ENCODE measurements at regions not wholly inside any gene's neighbourhood (a gene's known extent, or its start where the extent isn't known, plus 50 kb on each side); places are given as distances from the start of the nearest gene placed in this dataset.

DNA sequence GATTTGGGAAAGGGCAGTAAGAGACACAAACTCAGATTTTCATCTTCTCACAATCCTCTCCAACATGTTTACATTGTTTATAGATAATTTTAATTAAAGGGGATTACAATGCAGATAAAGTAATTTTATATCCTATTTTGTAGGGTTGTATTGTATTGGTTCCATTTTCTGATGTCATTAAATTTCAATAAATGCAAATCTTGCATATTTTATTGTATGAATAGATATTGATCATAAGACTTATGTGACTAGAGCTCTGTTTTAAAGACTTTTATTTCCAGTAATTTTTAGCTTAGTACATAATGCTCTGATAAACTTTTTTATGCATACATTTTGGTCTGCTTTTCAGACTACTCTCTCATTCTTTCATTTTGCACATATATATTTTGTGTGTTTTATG lies 819.6 kb downstream of the TSN start:
- no peak for ATAC-seq

DNA sequence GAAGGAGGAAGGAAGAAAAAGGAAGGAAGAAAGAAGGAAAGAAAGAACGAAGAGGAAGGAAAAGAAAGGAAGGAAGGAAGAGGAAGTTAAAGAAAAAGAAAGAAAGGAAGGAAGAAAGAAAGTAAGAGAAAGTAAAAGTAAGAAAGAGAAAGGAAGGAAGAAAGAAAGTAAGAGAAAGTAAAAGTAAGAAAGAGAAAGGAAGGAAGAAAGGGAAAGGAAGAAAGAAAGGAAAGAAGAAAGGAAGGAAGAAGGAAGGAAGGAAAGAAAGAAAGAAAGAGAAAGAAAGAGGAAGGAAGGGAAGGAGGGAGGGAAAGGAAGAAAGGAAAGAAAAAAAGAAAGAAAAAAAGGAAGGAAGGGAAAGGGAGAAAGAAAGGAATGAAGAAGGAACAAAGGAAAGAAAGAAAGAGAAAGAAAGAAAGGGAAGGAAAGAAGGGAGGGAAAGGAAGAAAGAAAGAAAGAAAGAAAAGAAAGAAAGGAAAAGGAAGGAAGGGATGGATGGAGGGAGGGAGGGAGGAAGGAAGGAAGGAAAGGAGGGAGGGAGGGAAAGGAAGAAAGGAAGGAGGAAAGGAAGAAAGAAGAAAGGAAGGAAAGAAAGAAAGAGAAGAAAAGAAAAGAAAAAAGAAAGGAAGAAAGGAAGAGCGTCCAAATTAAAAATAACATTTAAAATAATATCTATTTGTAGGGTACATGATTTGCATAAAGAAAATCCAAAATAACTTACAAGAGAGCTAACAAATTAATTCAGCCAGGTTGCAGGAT lies 827.9 kb downstream of the TSN start:
- ATAC-seq, result no peak

DNA sequence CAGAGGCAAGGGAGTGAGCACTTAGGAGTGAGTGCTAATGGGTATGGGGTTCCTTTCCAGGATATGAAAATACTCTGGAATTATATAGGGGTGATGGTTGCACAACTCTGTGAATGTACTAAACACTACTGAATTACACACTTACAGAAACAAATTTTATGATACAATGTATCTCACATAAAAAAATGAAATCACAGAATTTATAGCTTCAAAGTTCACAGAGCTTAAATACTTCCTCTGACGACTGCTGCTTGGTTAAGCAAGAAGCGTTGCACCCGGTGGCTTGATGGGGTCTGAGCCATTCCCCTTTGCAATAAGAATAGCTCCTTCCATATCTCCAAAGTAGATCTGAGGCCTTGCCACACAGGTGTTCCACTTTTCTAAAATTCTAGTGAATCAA lies 835.1 kb downstream of the TSN start:
- ATAC-seq, result no peak

DNA sequence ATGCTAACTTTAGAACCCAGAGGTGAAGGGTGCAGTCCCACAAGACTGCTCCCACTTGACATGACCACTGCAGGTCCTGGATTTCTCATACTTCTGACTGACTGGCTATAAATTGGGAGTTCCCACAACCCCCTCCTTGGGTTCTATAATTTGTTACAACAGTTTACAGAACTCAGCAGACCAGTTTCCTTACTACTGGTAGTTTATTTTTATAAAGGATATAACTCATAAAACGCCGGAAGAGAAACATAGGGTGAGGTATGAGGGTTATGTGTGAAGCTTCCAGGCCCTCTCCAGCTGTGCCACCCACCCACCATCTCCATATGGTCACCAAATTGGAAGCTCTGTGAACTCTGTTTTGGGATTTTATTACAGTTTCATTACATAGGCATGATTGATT lies 839.6 kb downstream of the TSN start:
- no peak for ATAC-seq

DNA sequence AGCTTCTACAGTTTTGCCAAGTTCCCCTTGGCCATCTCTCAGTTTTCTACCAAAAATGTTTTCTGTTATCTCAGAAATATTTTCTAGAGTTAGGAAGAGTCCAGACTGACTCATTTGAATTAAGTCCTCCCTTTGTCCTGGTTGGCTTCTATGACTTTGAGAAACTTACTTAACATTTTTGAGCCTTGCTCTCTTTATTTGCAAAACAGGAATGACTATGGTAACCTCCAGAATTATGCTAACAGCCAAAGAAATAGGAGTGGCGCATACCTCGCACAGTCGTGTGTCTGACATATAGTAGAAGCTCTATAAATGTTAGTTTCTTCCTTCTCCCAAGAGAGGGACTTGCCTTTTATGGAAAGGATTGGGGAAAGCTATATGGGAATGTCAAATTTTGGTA lies 841.1 kb downstream of the TSN start:
- ATAC-seq, result no peak

DNA sequence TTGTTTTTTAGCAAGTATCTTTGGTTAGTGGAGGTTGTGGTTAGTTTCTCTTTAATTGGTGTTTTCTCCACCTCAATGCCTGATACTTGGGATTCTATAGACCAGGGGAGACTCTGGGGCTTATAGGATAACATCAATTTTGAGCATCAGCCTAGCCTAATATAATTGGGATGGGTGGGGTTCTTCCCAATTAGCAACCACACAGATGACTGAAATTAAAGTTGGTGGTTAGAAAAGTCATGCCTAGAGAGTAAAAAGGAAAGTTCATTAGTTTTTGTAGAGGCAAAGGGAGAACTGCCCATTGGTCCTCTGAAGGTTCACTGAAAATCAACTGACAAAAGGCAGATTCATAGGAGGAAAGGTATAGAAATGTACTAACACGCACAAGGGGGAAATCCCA lies 843.3 kb downstream of the TSN start:
- ATAC-seq, result no peak

DNA sequence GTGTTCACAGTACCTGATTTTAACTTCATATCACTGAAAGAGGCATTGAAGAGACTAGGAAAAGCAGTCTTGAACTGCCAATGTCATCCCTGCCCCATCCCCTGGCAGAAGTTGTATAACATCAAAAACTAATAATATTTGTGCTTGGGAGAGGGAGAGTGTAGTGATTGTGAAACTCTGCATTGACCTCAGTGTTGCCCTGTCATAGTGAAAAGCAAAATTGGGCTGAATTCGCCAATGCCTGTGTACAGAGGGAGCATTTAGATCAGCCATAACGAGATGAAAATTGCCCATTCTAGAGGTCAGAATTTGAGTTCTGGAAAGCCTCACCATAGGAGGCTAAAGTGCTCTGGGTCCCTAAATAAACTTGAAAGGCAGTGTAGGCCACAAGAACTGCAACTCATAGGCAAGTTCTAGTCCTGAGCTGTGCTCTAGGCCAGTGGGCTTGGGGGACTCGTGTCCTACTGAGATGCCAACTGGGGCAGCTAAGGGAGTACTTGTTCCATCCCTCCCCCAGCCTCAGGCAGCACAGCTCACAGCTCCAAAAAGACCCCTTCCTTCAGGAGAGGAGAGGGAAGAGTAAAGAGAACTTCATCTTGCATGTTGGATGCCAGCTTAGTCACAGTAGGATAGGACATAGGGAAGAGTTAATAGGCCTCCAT lies 855.6 kb downstream of the TSN start:
- ATAC-seq, result no peak

DNA sequence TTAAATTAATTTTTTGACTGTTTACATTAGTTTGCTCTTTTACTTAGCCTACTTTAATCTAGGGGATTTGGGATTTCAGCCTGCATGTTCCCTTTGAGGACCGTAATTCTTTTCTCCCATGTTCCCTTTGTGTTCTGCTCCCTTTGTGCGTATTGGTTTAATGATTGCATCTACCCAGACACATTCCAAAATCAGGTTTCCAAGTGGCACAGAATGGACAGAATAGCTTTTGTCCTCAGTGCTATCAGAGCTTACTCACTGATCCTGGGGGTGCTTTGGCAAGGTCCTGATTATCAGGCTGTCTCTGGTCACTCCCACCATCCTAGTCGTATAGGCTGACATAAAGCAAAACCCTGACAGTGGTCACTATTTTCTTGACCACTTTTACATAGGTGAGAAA lies 867.5 kb downstream of the TSN start:
- no peak for ATAC-seq

DNA sequence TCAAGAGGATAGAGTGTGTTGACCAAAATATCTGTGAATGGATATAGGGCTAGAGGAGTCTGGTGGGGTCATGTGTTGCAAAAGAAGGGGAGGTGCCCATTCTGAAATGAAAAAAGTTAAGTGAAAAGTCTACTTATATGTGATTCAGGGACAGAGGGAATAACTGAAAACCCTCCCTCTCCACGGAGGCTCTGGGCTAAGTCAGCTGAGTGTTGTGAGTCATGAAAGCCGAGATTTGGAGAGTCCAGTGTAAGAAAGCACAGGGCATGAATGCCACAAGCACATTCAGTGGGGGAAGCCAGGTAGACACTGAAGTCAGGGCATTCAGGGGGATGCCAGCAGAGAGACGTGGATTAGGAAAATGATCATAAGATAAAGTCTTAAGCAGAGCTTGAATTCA lies 871.9 kb downstream of the TSN start:
- ATAC-seq, result no peak

DNA sequence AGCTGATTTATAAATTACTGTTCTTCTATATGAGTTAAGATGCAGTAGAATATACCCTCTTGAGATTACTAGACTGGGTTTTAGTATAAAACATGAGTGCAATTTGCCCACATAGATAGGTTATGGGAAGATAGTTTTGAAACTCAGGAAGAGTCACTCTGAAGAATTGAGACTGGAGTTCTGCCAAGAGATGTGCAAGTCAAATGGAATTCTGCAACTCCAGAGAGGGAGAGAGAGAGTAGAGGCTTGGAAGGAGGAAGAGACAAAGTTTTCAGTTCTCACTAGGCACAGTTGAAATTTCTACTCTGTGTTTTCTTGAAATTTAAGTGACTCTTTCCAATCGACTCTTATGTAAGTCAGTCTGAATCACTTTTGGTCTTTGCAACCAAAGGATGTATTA lies 878.8 kb downstream of the TSN start:
- ATAC-seq, result no peak

DNA sequence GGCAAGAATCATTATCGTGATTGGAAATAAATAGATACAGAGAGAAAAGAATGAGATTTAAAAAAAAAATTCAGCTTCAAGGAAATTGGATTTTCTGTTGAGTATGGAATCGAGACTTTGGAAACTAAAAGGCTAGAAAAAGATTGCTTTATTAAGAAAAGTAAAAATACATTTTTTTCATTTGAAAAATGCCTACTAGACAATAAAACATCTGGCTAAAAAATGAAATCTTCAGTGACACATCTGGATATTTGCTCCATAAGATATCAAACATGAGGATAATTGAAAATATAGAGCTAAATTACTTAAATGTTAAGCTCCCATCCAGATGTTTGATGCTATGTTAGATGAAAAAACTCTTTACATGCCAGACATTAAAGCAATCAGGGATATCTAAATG lies 879.5 kb downstream of the TSN start:
- ATAC-seq, result no peak

DNA sequence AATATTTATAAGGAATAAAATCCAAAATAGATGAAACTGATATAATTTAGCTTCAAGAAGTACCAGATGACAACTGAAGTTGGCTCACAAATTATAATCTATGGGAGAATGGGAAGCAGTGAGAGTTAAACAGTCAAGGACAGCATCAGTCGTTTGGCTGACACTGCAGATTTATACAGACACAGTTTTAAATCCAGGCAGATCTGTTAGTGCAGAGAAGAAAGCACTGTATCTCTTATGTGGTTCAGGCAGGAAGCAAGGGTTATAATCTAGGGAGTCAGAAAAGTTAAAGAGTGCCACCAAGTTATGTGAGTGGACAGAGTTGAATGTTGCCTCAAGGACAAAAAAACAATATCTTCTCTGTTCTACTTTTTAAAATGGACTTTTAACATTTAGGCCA lies 880.2 kb downstream of the TSN start:
- ATAC-seq, result no peak

DNA sequence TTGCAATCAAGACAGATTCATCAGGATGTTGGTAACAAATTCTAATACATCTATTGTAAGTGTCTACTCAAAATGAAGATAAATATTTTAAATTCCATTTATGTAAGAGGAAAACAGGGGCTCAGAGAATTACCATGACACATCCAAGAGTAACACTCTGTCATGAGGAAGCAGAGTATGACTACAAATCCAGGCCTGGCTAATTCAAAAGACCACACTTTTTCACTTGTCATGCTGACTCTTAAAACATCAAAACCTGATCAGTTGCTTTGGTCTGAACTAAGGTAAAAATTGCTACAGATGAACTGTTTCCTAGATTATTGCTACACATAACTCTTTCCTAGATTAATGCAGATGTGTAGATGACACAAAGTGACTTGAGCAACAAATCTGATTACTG lies 880.6 kb downstream of the TSN start:
- ATAC-seq, result no peak

DNA sequence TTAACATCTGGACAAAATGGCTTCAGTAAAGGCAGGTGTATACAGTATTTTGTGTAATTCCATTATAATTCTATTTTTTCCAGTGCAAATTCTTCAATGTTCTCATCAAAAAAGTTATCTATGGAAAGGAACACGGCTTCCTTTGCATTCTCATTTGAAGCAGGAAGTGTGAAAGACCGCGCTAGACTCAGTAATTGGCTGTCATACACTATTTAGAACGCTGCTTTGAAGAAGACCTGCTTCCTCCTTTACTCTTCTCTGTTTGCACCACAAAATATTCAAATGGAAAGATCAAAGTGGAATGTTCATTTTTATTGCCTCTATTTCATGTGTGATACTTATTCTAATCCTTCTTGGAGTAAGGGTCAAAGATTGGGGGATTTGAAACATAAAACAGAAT lies 883.7 kb downstream of the TSN start:
- ATAC-seq, result no peak

DNA sequence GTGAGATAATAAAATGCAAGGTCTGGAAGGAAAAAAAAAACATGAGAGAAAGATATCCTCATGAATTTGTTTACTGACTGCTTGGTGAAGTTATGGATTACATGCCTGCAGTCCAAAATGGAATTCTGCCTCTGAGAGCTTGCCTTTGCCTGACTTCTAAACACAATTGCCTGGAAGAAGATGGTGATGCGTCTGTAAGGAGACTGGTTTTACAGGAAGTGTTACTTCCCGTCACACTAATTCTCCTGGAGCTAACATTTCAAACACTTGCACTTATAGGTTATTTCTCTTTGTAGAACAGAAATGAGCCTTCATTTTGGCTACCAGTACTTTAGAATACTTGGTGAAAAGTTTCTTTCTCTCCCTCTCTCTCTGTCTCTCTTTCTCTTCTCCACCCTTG lies 884.3 kb downstream of the TSN start:
- no peak for ATAC-seq

DNA sequence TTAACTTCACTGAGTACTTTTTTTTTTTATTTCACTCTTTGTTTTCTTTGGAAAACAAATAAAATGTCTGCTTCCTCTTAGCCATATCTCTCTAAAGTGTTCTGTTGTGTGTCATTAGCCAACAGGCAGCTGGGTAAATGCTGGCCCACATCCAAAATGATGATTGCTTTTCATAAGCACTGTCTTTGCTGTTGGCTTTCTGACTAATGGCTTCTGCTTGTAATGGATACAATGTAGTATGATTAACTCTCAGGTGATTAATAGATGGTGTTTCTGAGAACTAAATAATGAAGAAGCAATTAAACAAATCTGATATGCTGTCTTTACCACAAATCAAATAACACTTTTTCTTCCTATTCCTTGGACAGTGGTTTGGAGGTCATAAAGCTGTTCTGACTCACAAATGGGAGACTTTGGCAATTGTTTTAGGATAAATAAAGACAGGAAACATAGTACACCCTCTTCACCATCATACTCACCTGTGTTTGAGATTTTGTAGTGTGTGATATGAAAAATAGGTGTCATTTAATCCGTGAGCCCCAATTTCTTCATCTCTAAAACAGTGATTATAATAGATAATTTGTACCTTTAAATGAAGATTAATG lies 888.4 kb downstream of the TSN start:
- ATAC-seq, result no peak

DNA sequence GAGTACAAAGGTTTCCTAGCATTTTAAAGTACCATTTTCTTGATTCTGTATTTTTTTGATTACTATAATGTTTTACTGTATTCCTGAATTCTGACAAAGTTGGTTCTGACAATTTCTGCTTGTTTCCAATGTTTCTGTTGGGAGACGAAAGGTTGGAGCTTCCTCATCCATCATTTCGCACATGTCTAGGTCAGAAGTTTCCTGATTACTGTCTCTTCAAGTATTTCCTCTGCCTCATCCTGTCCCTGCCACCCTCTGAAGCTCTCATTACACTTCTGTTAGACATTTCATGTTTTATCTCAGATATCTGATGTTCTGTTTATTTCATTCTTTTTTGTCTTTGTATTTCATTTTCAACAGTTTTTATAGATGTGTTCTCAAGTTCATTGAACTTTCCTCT lies 895.8 kb downstream of the TSN start:
- no peak for ATAC-seq

DNA sequence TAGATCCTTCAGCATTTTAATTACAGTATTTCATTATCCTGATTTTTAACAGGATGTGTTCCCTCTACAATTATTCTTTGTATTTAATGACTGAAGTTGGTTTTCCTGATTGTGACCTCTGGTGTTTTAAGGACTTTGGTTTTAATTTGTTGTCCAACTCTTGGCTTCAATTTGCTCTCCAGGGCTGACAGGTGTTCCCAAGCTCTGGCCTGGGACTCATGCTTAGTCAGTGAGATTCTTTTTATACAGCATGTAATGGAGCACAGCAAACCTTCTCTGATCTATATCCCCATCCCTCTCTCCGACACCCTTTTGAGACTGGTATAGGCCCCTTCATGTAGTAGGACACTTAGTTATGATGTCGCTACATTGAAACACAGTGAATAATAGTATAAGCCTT lies 896.3 kb downstream of the TSN start:
- no peak for ATAC-seq

DNA sequence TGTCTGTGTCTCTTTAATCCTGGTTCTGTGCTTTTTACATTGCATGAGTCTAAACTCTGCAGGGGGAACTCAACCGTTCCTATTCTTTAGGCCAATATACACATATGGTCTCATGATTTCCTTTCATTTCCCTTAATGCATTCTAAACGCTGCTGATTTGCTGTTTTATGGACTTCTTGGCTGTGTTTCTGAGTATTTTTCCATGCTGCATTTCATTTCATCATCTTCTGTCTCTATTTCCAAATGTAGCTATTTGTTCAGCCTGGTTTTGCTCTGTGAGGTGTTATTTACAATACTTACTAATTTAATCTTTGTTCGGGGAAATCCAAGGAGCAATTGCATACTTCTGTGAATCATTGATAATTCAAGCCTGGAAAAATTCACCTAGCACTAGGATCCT lies 897.2 kb downstream of the TSN start:
- no peak for ATAC-seq

DNA sequence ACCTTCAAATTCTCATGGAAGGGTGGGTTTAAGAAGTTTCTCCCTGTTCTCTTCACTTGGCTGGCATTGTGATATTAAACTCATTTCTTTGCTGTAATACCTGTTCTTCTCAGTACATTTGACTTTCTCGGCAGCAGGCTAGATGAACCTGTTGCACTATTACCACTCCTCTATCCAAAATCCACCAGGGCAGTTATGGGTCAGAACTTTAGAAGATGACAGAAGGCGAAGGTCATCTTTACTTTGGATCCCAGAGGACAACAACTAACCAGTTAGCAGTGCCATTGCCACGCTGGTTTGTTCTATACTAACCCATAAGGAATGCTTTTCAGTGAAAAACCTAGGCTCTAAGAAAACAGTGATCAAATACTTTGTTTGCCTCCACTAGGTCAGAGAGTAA lies 901.0 kb downstream of the TSN start:
- ATAC-seq, result no peak

DNA sequence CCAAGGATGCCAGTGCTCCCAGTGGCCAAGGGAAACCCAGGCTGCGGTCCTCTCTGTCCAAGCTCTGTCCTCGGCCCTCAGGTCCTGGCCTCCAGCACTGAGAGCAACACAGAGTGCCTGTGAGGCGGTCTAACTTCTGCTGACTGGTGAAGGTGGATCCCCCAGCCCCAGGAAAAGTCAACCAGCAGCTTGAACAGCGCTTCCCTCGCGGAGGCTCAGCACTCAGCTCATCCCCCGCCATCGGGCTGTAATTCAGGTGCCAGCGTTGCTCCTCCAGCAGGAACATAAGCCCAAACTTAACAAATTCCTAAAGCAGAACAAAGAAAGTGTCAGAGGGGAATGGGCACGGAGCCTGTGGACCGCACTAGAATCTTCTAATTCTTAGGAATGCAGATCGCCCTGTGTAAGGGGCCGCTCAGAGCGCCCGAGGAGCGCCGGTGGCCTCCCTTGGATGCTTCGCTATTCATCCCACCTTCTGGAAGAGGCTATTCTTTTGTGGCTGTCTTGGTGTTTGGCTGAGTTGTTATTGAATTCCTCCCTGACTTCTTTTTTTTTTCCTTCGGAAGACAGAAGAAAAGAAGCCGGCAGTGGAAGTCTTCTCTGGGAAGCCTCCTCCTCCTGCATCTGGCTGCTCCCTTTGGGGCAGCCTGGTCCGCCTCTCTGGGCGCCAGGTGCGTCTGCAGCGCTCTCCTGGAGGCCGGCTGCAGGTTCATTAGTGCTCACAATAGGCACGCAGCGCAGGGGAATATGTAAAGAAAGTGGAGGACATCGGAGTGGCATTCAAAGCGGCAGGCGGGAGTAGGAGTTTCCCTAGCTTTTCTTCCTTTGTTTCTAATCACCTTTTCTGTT lies 905.6 kb downstream of the TSN start:
- ATAC-seq, result no peak

DNA sequence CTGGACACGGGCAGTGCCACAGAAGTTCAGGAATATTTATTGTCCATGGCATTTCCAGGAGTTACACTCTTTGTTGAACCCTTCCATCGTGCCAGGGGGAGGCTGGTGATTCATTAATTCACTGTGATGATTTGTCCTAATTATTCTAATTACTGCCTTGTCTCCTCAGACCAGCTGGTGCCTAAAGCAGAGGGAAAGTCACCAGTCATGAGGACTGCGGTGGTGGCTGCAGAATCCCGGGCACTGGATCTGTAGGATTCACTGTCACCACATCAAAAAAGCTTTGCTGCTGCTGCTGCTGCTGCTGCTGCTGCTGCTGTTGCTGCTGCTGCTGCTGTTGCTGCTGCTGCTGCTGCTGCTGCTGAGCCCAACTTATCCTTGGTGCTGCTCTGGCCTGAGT lies 908.2 kb downstream of the TSN start:
- ATAC-seq, result no peak

DNA sequence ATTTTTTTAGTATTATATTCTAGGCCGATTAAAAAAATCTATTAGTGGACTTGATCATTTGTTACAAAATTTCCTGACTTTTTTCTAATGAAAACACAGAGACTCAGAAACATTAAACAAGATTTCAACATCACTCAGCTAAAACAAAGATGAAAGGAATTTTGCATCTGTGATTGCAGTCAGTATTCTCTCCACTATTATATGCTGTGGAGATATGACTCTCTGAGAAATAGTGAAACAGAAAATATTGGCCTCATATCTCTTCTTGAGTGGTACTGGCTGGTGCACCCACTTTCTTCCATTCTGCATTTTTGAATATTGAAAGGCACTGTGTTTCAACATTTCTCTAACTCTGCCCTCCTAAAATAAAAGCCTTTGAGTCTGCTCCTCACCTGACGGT lies 914.2 kb downstream of the TSN start:
- no peak for ATAC-seq

DNA sequence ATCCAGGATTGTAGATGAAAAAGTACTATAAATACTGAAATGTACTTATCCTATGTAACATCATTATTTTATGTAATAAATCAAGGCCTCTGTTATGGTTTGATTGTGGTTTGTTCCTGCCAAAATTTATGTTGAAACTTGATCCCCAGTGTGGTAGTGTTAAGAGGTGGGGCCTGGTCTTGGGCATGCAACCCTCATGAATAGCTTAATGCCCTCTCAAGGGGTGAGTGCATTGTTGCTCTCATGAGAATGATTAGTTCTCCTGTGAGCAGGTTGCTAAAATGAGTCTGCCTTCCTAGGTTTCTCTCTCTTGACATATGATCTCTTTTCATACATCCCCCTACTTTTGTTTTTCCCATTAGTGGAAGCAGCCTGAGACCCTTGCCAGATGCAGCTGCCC lies 915.4 kb downstream of the TSN start:
- ATAC-seq, result no peak

Data from activated CD4-positive, CD25-positive, alpha-beta regulatory T cell treated with anti-CD3 and anti-CD28 coated beads, Interleukin-2, amount 50 U/mL, for 24 hours (primary cell).